ENCODE measurements at regions not wholly inside any gene's neighbourhood (a gene's known extent, or its start where the extent isn't known, plus 50 kb on each side); places are given as distances from the start of the nearest gene placed in this dataset.

- no peak for TF ChIP-seq EZH2 (IDR thresholded peaks at IDR 0.05; ENCODE audit: insufficient read depth, poor library complexity, severe bottlenecking)
- TF ChIP-seq EZH2phosphoT487 (IDR thresholded peaks at IDR 0.05; ENCODE audit: insufficient read depth, low read depth): no peak
Observed at GRCh38 chr22:48345631-48346030, 1482.0 kb downstream of the BRD1 start.
